Esophagus muscularis mucosa (tissue), 3 donors: ENCODE measurements at regions not wholly inside any gene's neighbourhood (a gene's known extent, or its start where the extent isn't known, plus 50 kb on each side); places are given as distances from the start of the nearest gene placed in this dataset.

ENCODE experiments used
- POLR2A ChIP-seq: fragments of 450-650 bp; IDR thresholded peaks from one replicate; pipeline ENCODE4 v1.6.1; 2017; ENCODE audit warnings: antibody characterized with exemption, moderate library complexity, mild to moderate bottlenecking, low read depth
- POLR2AphosphoS5 ChIP-seq, 2 donors: sonication (generic); formaldehyde crosslinking; IDR thresholded peaks; one replicate each; pipeline ENCODE4 v1.6.1; 2017; ENCODE audit warnings: antibody characterized with exemption in 2 of 2
- TF ChIP-seq, protein P1 (sequence below), 3 experiments: fragments of 200-600 bp in 2 of 3; fragments of 450-650 bp in 1 of 3; sonication (generic) in 2 of 3; IDR thresholded peaks; one replicate each; pipeline ENCODE4 v1.5.1; 2017 to 2019; ENCODE audit warnings: antibody characterized with exemption in 3 of 3, mild to moderate bottlenecking in 2 of 3, moderate library complexity in 1 of 3

DNA sequence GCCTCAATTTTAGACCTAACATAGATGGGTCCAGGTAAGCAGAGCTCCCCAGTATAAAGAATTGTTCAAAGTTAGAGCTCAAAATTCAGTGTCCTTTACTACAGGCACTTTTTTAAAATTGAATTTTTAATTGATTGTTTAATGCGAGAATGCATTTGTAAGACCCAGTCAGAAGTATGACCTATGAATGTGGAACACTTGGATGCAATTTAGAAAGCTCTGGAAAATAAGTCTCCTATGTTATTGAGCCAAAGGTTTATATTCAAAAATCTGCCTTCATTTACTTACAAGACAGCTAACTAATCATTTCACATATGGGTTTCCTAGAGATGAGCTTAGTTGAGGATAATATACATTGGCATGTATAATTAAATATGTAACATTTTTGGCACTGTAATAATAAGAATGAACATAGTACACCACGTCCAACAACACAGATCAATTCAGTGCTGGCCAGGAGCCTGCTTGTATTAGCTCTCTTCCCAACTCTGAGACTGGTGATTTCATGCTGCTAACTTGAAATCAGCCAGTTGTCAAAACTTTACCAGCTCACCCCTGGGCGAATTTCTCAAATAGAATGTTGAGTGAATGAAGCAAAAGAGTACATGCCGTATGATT, 197.2 kb upstream of the NPY2R start:
- TF ChIP-seq, protein P1, sequence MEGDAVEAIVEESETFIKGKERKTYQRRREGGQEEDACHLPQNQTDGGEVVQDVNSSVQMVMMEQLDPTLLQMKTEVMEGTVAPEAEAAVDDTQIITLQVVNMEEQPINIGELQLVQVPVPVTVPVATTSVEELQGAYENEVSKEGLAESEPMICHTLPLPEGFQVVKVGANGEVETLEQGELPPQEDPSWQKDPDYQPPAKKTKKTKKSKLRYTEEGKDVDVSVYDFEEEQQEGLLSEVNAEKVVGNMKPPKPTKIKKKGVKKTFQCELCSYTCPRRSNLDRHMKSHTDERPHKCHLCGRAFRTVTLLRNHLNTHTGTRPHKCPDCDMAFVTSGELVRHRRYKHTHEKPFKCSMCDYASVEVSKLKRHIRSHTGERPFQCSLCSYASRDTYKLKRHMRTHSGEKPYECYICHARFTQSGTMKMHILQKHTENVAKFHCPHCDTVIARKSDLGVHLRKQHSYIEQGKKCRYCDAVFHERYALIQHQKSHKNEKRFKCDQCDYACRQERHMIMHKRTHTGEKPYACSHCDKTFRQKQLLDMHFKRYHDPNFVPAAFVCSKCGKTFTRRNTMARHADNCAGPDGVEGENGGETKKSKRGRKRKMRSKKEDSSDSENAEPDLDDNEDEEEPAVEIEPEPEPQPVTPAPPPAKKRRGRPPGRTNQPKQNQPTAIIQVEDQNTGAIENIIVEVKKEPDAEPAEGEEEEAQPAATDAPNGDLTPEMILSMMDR (IDR thresholded peaks at IDR 0.05), result no peak
- TF ChIP-seq POLR2AphosphoS5 (IDR thresholded peaks at IDR 0.05), result no peak
- no peak for TF ChIP-seq POLR2A
